ENCODE measurements at regions not wholly inside any gene's neighbourhood (a gene's known extent, or its start where the extent isn't known, plus 50 kb on each side); places are given as distances from the start of the nearest gene placed in this dataset.

- no peak for TF ChIP-seq NR3C1 (CRISPR knock-in tag; conservative IDR thresholded peaks at IDR 0.05; ENCODE audit: low read depth)
- no peak for TF ChIP-seq RELA (CRISPR knock-in tag; IDR thresholded peaks at IDR 0.05; ENCODE audit: borderline replicate concordance)
- TF ChIP-seq JUN (CRISPR knock-in tag; IDR thresholded peaks at IDR 0.05) = no peak
- TF ChIP-seq, protein P1, sequence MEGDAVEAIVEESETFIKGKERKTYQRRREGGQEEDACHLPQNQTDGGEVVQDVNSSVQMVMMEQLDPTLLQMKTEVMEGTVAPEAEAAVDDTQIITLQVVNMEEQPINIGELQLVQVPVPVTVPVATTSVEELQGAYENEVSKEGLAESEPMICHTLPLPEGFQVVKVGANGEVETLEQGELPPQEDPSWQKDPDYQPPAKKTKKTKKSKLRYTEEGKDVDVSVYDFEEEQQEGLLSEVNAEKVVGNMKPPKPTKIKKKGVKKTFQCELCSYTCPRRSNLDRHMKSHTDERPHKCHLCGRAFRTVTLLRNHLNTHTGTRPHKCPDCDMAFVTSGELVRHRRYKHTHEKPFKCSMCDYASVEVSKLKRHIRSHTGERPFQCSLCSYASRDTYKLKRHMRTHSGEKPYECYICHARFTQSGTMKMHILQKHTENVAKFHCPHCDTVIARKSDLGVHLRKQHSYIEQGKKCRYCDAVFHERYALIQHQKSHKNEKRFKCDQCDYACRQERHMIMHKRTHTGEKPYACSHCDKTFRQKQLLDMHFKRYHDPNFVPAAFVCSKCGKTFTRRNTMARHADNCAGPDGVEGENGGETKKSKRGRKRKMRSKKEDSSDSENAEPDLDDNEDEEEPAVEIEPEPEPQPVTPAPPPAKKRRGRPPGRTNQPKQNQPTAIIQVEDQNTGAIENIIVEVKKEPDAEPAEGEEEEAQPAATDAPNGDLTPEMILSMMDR (IDR thresholded peaks at IDR 0.05) = no peak
- TF ChIP-seq EMX1 (CRISPR knock-in tag; IDR thresholded peaks at IDR 0.05) = no peak
- no peak for TF ChIP-seq ESRRA (CRISPR knock-in tag; IDR thresholded peaks at IDR 0.05; ENCODE audit: borderline replicate concordance)
- TF ChIP-seq ZNF423 (CRISPR knock-in tag; IDR thresholded peaks at IDR 0.05) = 0 out of 2 replicates have a peak, but pooled peaks have one; percentile 5
- TF ChIP-seq, protein P2, sequence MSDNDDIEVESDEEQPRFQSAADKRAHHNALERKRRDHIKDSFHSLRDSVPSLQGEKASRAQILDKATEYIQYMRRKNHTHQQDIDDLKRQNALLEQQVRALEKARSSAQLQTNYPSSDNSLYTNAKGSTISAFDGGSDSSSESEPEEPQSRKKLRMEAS (CRISPR knock-in tag; IDR thresholded peaks at IDR 0.05) = no peak
These were observed 276.8 kb upstream of the CLINT1 start for GRCh38 chr5:158135682-158136179.

Measured in WTC11 (cell line).